ENCODE measurements at regions not wholly inside any gene's neighbourhood (a gene's known extent, or its start where the extent isn't known, plus 50 kb on each side); places are given as distances from the start of the nearest gene placed in this dataset.

DNA sequence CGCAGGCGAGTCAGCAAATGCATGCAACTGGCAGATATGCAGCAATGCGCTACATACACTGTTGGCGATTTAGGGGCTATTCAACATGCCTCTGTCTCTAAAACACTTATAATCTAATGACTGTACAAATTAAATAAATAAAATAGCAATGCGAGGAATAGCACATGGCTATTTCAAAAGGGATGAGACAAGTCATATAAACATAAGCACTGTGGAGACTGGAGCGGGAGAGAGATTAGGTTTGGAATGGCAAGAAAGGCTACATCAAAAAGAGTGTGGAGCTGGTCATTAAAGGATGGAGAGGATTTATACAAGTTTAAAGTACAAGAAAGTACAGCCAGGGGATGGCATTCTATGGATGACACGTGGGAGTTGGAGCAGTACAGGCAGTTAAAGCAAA, 523.5 kb upstream of the CAMK1G start:
- TF ChIP-seq, protein P1, sequence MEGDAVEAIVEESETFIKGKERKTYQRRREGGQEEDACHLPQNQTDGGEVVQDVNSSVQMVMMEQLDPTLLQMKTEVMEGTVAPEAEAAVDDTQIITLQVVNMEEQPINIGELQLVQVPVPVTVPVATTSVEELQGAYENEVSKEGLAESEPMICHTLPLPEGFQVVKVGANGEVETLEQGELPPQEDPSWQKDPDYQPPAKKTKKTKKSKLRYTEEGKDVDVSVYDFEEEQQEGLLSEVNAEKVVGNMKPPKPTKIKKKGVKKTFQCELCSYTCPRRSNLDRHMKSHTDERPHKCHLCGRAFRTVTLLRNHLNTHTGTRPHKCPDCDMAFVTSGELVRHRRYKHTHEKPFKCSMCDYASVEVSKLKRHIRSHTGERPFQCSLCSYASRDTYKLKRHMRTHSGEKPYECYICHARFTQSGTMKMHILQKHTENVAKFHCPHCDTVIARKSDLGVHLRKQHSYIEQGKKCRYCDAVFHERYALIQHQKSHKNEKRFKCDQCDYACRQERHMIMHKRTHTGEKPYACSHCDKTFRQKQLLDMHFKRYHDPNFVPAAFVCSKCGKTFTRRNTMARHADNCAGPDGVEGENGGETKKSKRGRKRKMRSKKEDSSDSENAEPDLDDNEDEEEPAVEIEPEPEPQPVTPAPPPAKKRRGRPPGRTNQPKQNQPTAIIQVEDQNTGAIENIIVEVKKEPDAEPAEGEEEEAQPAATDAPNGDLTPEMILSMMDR (IDR thresholded peaks at IDR 0.05; ENCODE audit: control insufficient read depth, insufficient read depth, low read depth, low read length, missing control alignments): no peak
- DNase-seq (ENCODE audit: low read depth): no peak
- no peak overlapping the region for H3K4me3 ChIP-seq (ENCODE audit: control insufficient read depth, low read depth, low read length)

DNA sequence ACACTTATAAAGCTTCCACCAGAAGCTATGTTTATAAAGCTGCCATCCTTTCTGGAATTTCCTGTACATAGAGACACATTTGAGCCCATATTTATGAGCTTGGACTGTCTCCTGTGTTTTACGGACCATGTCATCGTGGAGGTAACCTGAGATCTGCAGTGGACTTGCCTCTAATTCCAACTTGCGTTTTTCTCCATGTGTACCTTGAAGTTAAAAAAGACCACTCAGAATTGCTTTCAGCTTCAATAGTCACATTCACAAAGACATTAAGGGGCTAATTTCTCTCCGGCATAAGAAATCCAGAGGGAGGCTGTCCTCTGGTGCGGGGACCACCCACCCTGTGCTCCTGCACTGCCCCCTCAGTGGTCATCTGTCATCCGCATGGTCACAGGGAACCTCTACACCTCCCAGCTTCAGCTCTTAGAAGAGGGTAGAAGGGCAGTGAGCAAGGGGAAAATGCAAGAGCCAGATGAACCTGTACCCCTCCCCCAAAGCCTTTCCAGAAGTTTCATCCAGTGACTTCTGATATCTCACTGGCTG, 521.4 kb upstream of the CAMK1G start:
- H3K4me3 ChIP-seq (ENCODE audit: control insufficient read depth, low read depth, low read length): no peak overlapping the region
- TF ChIP-seq, protein P1 (IDR thresholded peaks at IDR 0.05; ENCODE audit: control insufficient read depth, insufficient read depth, low read depth, low read length, missing control alignments): no peak
- no peak for DNase-seq (ENCODE audit: low read depth)

DNA sequence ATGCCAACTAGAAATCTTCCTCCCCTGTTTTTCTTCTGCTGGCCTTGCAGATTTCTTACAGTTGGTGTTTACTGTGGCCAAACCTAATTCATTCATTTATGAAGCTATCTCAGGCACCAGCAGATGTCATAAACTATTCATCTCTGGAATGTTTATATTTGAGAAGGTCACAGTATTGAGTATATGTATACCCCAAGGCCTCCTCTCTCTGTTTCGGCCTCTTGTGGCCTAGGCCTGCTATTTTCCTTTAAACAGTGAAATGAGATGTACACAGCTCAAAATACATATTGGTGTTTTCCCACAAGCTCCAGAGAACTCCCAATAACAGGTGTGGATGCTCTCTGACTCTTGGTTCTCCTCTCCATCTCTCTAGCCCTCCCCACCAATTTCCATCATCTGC, 520.7 kb upstream of the CAMK1G start:
- no peak for DNase-seq (ENCODE audit: low read depth)
- TF ChIP-seq, protein P1 (IDR thresholded peaks at IDR 0.05; ENCODE audit: control insufficient read depth, insufficient read depth, low read depth, low read length, missing control alignments): no peak
- no peak overlapping the region for H3K4me3 ChIP-seq (ENCODE audit: control insufficient read depth, low read depth, low read length)

DNA sequence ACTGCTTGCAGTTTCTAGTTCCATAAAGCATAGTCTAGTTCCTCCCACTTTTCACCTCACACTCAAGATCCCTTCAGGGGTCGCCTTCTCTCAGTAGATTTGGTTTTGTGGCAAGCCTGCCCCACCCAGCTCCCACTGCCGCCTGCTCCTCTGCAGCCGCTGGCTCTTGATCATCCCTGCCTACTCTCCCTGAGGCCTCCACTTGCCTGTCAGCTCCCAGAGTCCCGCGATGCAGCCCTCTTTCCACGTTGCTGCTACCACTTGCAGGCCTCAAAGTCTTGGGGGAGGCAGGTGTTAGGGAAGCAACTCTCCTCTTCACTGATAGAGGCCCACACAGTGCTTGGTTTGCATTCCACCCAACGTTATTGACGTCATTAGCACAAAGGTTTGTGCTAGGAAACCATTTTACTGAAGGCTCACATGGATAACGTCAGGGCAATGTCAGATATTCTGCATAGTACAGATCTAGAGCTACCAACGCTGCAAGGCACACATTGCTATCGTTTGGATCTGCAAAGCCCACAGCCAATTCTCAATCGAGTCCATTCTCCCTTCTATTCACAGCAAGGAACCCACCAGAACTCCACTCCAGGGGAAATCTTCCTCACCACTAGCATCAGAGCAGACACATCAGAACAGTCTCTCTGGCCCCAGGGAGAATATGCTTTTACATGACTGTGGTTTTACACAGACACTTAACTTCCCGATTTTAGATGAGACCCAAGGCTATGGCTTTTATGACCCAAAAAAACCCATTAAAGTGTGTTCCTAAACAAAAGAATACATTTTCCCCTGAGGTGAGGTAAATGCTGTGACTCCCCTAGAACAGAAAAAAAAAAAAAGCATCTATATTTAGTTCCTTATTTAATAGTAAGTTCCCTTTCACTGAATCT, 519.5 kb upstream of the CAMK1G start:
- no peak for DNase-seq (ENCODE audit: low read depth)
- no peak overlapping the region for H3K4me3 ChIP-seq (ENCODE audit: control insufficient read depth, low read depth, low read length)
- TF ChIP-seq, protein P1 (IDR thresholded peaks at IDR 0.05; ENCODE audit: control insufficient read depth, insufficient read depth, low read depth, low read length, missing control alignments): no peak

DNA sequence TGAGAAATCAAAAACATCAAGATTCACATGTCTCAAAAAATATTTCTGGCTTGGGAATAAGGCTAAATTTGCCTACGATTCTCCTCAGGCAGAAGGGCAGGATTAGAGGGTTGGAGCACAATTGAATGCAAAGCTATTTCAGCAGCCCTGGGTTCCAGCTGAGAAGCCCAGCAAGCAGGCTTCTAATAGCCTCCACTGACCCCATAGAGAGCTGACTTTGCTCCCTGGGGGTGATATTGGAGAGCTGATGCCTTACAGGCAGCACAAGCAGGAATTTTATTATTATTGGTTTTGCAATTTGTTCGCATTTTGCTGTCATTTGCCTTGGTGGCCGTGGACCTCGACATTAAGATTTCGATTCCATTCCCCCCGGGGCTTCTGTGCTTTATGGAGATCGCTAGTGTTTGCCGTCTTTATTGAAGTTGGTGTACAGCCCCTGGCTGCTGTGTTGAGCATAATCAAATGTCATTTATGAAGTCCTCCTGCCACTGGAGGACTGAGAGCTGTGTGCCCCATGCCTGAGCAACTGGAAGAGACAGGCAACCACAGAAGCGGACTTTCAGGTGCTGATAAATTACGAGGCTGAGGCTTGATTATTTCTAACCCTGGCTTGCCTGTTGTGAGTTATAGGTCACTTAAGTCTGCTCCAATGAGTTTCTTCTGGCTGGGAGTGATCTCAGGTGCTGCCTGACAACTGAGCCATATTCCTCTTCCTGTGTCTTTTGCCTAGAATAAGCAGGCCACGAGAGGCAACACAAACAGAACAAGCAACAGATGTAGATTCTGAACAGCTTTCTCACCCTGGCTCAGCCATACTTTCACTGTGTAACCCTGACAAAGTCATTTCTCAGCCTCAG, 518.4 kb upstream of the CAMK1G start:
- TF ChIP-seq, protein P1 (IDR thresholded peaks at IDR 0.05; ENCODE audit: control insufficient read depth, insufficient read depth, low read depth, low read length, missing control alignments): no peak
- no peak for DNase-seq (ENCODE audit: low read depth)
- H3K4me3 ChIP-seq (ENCODE audit: control insufficient read depth, low read depth, low read length): no peak overlapping the region

DNA sequence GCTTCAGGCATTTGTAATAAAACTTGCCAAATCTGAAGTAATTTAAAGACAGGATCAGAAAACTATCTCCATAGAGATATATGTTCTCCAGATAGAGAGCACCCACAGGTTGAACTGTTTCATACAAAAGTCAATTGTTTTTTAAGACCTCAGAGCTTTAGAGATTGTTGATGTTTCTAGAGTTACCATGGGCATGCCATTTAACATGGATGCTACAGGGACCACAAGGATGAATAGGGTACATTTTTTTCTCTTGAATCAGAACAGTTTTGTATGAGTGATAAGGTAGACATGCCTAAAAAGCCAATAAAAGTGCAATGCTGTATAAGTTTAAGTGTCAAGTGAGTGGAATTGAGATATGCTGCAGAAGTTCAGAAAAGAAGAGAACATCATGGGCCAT, 511.0 kb upstream of the CAMK1G start:
- TF ChIP-seq, protein P1 (IDR thresholded peaks at IDR 0.05; ENCODE audit: control insufficient read depth, insufficient read depth, low read depth, low read length, missing control alignments): no peak
- no peak overlapping the region for H3K4me3 ChIP-seq (ENCODE audit: control insufficient read depth, low read depth, low read length)
- DNase-seq (ENCODE audit: low read depth): peak; percentile 35

Measured in AG09309 (cell line).